ENCODE measurements at regions not wholly inside any gene's neighbourhood (a gene's known extent, or its start where the extent isn't known, plus 50 kb on each side); places are given as distances from the start of the nearest gene placed in this dataset.
"Not testable (repeated sequence)": the region's sequence is repeated elsewhere in the genome, so short reads cannot be mapped to it uniquely, and the experiment has no call there.

GRCh38 chr15:66889298-66889697, 176.1 kb upstream of the SMAD3 start:
- H3K27ac ChIP-seq (ENCODE audit: insufficient read depth, low read length); intact Hi-C loops (cut with micrococcal nuclease); H4K20me1 ChIP-seq (ENCODE audit: insufficient read depth, low read length); H4K91ac ChIP-seq (ENCODE audit: insufficient read depth, low read depth, low read length); H3K14ac ChIP-seq (replicated peaks; ENCODE audit: low read depth, low read length); DNase-seq; H3K56ac ChIP-seq (ENCODE audit: extremely low read depth, insufficient read depth, low read length); CTCF ChIA-PET; H3K4ac ChIP-seq (ENCODE audit: low read depth, low read length); H2BK15ac ChIP-seq (ENCODE audit: low read depth, low read length); H4K8ac ChIP-seq (ENCODE audit: low read depth in 2 of 2, low read length in 2 of 2); H3K79me1 ChIP-seq (ENCODE audit: low read depth in 1 of 2, low read length in 2 of 2); H3K36me3 ChIP-seq (ENCODE audit: control insufficient read depth, insufficient read depth, low read length); H2AK5ac ChIP-seq (ENCODE audit: low read depth, low read length); H2BK120ac ChIP-seq (ENCODE audit: low read depth, low read length); H3K23ac ChIP-seq (ENCODE audit: low read depth, low read length); H3K4me3 ChIP-seq (ENCODE audit: insufficient read depth, low read depth, low read length); H3K27me3 ChIP-seq (ENCODE audit: control insufficient read depth, insufficient read depth, low read length); ATAC-seq (ENCODE audit: low read depth); H4K5ac ChIP-seq (ENCODE audit: low read depth, low read length); H3K9ac ChIP-seq (ENCODE audit: low read depth, low read length); H3K9me1 ChIP-seq (ENCODE audit: insufficient read depth, low read length); H3K18ac ChIP-seq (ENCODE audit: low read depth, low read length); H2BK5ac ChIP-seq (ENCODE audit: low read depth, low read length, poor library complexity, severe bottlenecking); dilution Hi-C loops (cut with HindIII; ENCODE audit: low sequenced_read_pairs, unreplicated experiment); H2AK9ac ChIP-seq (replicated peaks; ENCODE audit: low read depth, low read length, poor library complexity); H2AFZ ChIP-seq (replicated peaks; ENCODE audit: low read length, poor library complexity); H3K4me2 ChIP-seq (ENCODE audit: low read depth, low read length); H3K9me3 ChIP-seq (ENCODE audit: control insufficient read depth, insufficient read depth, low read length); POLR2A ChIA-PET (ENCODE audit: unreplicated experiment); H2BK20ac ChIP-seq (ENCODE audit: low read depth, low read length); BruUV-seq (replicated peaks); H3K4me1 ChIP-seq (ENCODE audit: control insufficient read depth, insufficient read depth, low read length); in situ Hi-C loops (cut with MboI; ENCODE audit: low sequenced_read_pairs): not testable (repeated sequence)
